Muscle of arm (tissue), 1 donor: ENCODE measurements at regions not wholly inside any gene's neighbourhood (a gene's known extent, or its start where the extent isn't known, plus 50 kb on each side); places are given as distances from the start of the nearest gene placed in this dataset.

ENCODE experiments used
- DNase-seq: peaks from one replicate; pipeline ENCODE4 v3.0.0-alpha.2; 2013

DNA sequence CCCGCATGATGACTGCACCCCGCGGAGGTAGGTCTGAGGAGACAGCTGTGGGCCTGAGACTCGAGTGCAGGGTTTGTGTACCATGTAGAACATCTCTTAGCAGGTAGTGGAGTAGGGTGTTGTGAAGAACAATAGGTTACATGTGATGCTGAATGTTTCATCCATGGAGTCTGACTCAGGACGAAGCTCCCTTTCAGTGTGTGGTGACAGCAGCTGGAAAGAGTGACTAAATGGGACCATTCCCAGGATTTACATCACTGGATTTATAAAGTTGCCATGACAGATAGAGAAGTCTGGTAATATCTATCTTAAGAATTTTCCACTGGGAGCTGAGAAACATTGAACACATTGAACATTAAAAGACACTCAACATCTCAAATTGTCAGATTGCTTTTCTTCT lies 259.6 kb upstream of the RGS6 start:
- no peak for DNase-seq

DNA sequence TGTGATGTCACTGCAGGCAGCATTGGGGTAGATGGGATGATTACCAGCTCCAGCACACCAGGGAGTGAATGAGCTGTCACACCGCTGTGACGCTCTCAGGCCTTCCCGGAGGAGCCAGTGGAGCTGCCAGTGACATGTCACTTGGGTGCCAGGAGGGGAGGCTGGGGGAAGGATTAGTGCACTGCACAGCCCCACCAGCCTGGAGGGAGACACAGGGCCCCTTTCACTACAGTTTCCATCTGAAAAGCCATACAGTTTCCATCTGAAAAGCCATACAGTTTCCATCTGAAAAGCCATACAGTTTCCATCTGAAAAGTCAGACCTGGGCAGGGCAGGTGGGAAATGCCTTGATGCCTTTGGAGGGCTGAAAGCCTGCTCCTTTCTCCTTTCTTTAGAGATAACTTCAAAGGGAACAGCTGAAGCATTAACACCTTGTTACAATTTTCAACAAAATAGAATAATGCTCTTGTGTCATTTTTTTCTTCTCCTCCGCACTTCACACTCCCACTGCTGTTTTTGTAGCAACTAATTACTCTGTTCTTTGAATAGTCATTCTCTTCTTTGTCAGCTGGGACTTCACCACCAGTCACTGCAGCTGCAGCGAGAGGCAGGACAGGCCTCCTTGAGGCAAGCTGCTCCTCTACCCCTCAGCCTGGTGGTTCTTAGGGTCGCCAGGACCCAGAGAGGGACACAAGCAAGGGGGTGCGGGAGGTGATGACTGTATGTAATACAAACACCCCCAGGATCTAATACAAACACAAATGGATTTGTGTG lies 256.9 kb upstream of the RGS6 start:
- no peak for DNase-seq

- DNase-seq = no peak
Measured at GRCh38 chr14:71675900-71676287, 256.3 kb upstream of the RGS6 start.

- DNase-seq = no peak
Measured at GRCh38 chr14:71680736-71681387, 251.4 kb upstream of the RGS6 start.

GRCh38 chr14:71682337-71682736 lies 249.9 kb upstream of the RGS6 start:
- DNase-seq = no peak

- DNase-seq = no peak
Measured at GRCh38 chr14:71684323-71684722, 247.9 kb upstream of the RGS6 start.

- DNase-seq = no peak
Measured at GRCh38 chr14:71686677-71687076, 245.6 kb upstream of the RGS6 start.

DNA sequence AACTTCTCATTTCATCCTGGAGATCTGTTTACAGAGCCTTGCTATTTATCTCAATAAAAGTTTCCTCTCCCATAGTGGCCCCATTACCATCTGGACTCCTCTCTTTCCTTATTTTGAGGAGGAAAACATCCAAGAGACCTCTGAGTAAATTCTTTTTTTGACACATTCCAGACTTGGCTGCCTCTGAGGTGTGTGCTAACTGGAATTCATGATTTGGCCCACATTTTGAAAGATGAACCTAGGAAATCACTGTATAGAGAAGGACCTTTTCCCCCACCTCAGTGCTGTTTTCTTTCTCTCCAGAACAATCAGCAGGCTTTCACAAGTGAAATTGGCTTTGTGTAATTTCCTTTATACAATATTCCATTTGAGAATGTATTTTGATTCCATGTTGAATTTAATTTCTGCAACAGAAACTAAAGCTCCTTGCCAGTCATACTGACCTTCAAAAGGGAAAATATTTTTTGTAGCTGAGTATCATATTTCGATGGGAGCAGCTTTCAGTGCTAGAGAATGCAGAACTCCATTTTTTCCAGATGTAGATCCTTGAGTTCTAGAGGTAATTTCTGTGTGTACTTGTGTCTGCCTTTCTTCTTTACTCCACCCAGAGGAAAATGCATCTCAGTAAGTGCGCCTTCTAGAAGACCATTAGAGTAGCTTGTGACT lies 244.9 kb upstream of the RGS6 start:
- no peak for DNase-seq

- no peak for DNase-seq
Measured at GRCh38 chr14:71688576-71688975, 243.7 kb upstream of the RGS6 start.

GRCh38 chr14:71690478-71690877 lies 241.8 kb upstream of the RGS6 start:
- DNase-seq = no peak

- no peak for DNase-seq
Measured at GRCh38 chr14:71692496-71692895, 239.7 kb upstream of the RGS6 start.

- no peak for DNase-seq
Measured at GRCh38 chr14:71693381-71693780, 238.8 kb upstream of the RGS6 start.

GRCh38 chr14:71694591-71695530 lies 237.4 kb upstream of the RGS6 start:
- no peak for DNase-seq

- no peak for DNase-seq
Measured at GRCh38 chr14:71695611-71696350, 236.4 kb upstream of the RGS6 start.

GRCh38 chr14:71698027-71698426 lies 234.2 kb upstream of the RGS6 start:
- no peak for DNase-seq

- DNase-seq = peak; percentile 75
Measured at GRCh38 chr14:71698673-71699072, 233.6 kb upstream of the RGS6 start.

DNA sequence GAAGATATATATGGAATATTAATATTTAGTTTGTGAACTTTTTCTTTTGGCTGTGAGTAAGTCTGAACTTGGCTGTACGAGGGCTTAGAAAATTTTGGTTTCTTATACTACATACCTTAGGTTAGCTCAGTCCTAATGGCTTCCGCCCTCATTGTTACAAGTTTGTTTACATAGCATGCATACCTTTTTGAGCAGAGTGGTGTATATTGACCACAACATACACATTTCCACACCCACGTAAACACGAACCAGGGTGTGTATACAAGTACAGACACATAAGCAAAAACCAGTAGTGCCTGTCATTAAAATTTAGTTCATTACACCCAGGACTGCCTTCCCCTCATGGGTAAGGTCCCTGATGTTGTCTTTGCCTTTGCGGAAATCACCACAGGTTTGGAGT lies 230.2 kb upstream of the RGS6 start:
- no peak for DNase-seq

GRCh38 chr14:71702786-71703185 lies 229.4 kb upstream of the RGS6 start:
- DNase-seq = no peak

GRCh38 chr14:71703477-71703876 lies 228.8 kb upstream of the RGS6 start:
- DNase-seq = peak; percentile 76

- DNase-seq = no peak
Measured at GRCh38 chr14:71704210-71704609, 228.0 kb upstream of the RGS6 start.

- no peak for DNase-seq
Measured at GRCh38 chr14:71705460-71705859, 226.8 kb upstream of the RGS6 start.
